Caco-2 (cell line): ENCODE measurements at regions not wholly inside any gene's neighbourhood (a gene's known extent, or its start where the extent isn't known, plus 50 kb on each side); places are given as distances from the start of the nearest gene placed in this dataset.

Experiments used
- BruUV-seq: library from RNA; stranded (reverse); fragments of 400-500 nt; replicated peaks from 2 replicates; lab custom pipeline; 2021; lab: Mats Ljungman, UMichigan
- CTCF ChIA-PET: fragments of 300-600 bp; sonication (Branson Sonifier 250); formaldehyde crosslinking; loops from one replicate; lab custom pipeline; 2022; ENCODE audit warnings: antibody characterized with exemption; lab: Charles Lee
- POLR2A ChIA-PET: fragments of 300-600 bp; sonication (Branson Sonifier 250); formaldehyde crosslinking; loops from one replicate; lab custom pipeline; 2022; ENCODE audit warnings: antibody characterized with exemption; lab: Charles Lee
- DNase-seq, 2 experiments: peaks; one replicate each; pipeline versions ENCODE4 v3.0.0 to v3.0.0-alpha.2; 2020 to 2022
- H3K27me3 ChIP-seq: replicated peaks from 2 replicates; pipeline ENCODE4 v1.6.0; 2011; ENCODE audit warnings: low read length; ENCODE audit not compliant: control insufficient read depth, insufficient read depth
- H3K36me3 ChIP-seq: 2 replicates; pipeline ENCODE4 v1.5.1; 2011; ENCODE audit warnings: low read length; ENCODE audit not compliant: control insufficient read depth, insufficient read depth
- H3K4me1 ChIP-seq: fragments of 250-450 bp; sonication (Bioruptor Pico); 2 replicates; pipeline ENCODE4 v1.5.1; 2020; ENCODE audit warnings: mild to moderate bottlenecking
- H3K4me3 ChIP-seq: 2 replicates; pipeline ENCODE4 v1.5.1; 2011; ENCODE audit warnings: low read depth, mild to moderate bottlenecking, control low read depth, low read length
- H3K9me3 ChIP-seq: fragments of 250-450 bp; sonication (Bioruptor Pico); 2 replicates; pipeline ENCODE4 v1.5.1; 2020; ENCODE audit warnings: mild to moderate bottlenecking, moderate library complexity
- H3K27ac Mint-ChIP-seq: one replicate; pipeline ENCODE4 v1.8.0; 2022; ENCODE audit warnings: mixed read lengths; ENCODE audit not compliant: unreplicated experiment
- H3K27me3 Mint-ChIP-seq: one replicate; pipeline ENCODE4 v1.8.0; 2022; ENCODE audit warnings: mixed read lengths; ENCODE audit not compliant: insufficient read depth, unreplicated experiment
- H3K36me3 Mint-ChIP-seq: one replicate; pipeline ENCODE4 v1.8.0; 2022; ENCODE audit warnings: mild to moderate bottlenecking, mixed read lengths; ENCODE audit not compliant: insufficient read depth, unreplicated experiment
- H3K4me1 Mint-ChIP-seq: one replicate; pipeline ENCODE4 v1.8.0; 2022; ENCODE audit warnings: low read depth, mixed read lengths; ENCODE audit not compliant: unreplicated experiment
- H3K4me3 Mint-ChIP-seq: one replicate; pipeline ENCODE4 v1.8.0; 2022; ENCODE audit warnings: mild to moderate bottlenecking, moderate library complexity, mixed read lengths; ENCODE audit not compliant: unreplicated experiment
- H3K9me3 Mint-ChIP-seq: one replicate; pipeline ENCODE4 v1.8.0; 2022; ENCODE audit warnings: mixed read lengths; ENCODE audit not compliant: unreplicated experiment
- intact Hi-C: fragments of 100-400 bp; cut with micrococcal nuclease; formaldehyde crosslinking; loops from one replicate; pipeline ENCODE4 v1.10.0; 2022; ENCODE audit not compliant: unreplicated experiment
- TF ChIP-seq, protein P1 (sequence below), 2 experiments: fragments of 200-600 bp in 1 of 2; IDR thresholded peaks; 1 replicate in 1 of 2; 2 replicates in 1 of 2; pipeline versions ENCODE4 v1.5.1 to v1.8.0; 2011 to 2022; ENCODE audit warnings: antibody characterized with exemption in 1 of 2, control low read depth in 1 of 2, inconsistent platforms in 1 of 2, low read depth in 1 of 2, low read length in 1 of 2, mild to moderate bottlenecking in 1 of 2, moderate library complexity in 1 of 2; ENCODE audit not compliant: insufficient read depth in 1 of 2, severe bottlenecking in 1 of 2, unreplicated experiment in 1 of 2

GRCh38 chr4:23667659-23668058 lies 222.2 kb downstream of the PPARGC1A start:
- Mint-ChIP-seq H3K36me3 (no peaks in the 10 kb centered on the region), H3K27ac (no peak overlapping the region), H3K27me3 (no peaks in the 10 kb centered on the region), H3K4me3 (no peak overlapping the region), H3K9me3 (peaks cover 10% of the 10 kb centered on the region), H3K4me1 (no peaks in the 10 kb centered on the region)
- TF ChIP-seq, protein P1, sequence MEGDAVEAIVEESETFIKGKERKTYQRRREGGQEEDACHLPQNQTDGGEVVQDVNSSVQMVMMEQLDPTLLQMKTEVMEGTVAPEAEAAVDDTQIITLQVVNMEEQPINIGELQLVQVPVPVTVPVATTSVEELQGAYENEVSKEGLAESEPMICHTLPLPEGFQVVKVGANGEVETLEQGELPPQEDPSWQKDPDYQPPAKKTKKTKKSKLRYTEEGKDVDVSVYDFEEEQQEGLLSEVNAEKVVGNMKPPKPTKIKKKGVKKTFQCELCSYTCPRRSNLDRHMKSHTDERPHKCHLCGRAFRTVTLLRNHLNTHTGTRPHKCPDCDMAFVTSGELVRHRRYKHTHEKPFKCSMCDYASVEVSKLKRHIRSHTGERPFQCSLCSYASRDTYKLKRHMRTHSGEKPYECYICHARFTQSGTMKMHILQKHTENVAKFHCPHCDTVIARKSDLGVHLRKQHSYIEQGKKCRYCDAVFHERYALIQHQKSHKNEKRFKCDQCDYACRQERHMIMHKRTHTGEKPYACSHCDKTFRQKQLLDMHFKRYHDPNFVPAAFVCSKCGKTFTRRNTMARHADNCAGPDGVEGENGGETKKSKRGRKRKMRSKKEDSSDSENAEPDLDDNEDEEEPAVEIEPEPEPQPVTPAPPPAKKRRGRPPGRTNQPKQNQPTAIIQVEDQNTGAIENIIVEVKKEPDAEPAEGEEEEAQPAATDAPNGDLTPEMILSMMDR (IDR thresholded peaks at IDR 0.05; ENCODE audit: insufficient read depth in 1 of 2, low read depth in 1 of 2, low read length in 1 of 2, severe bottlenecking in 1 of 2, unreplicated experiment in 1 of 2) = no peak
- Histone ChIP-seq H3K9me3 (no peaks in the 10 kb centered on the region), H3K4me3 (no peak overlapping the region), H3K27me3 (no peaks in the 10 kb centered on the region), H3K36me3 (no peaks in the 10 kb centered on the region), H3K4me1 (no peaks in the 10 kb centered on the region)
- intact Hi-C loops = no loop called here
- no peak for DNase-seq
- ChIA-PET CTCF (no interaction called here), POLR2A (interaction anchor here (0.6 kb wide), 1 partner anchor 17 kb away, joined by 3 read pairs; no protein-coding TSS in a partner anchor)
- BruUV-seq = no TSS peak

GRCh38 chr4:23660865-23661264 lies 229.0 kb downstream of the PPARGC1A start:
- Mint-ChIP-seq H3K9me3 (peaks cover 7% of the 10 kb centered on the region), H3K36me3 (no peaks in the 10 kb centered on the region), H3K4me3 (no peak overlapping the region), H3K4me1 (no peaks in the 10 kb centered on the region), H3K27ac (no peak overlapping the region), H3K27me3 (no peaks in the 10 kb centered on the region)
- Histone ChIP-seq H3K4me3 (no peak overlapping the region), H3K4me1 (no peaks in the 10 kb centered on the region), H3K9me3 (no peaks in the 10 kb centered on the region), H3K36me3 (no peaks in the 10 kb centered on the region), H3K27me3 (no peaks in the 10 kb centered on the region)
- ChIA-PET CTCF (interaction anchor here (0.6 kb wide), 1 partner anchor 106 kb away, joined by 4 read pairs; no protein-coding TSS in a partner anchor), POLR2A (no interaction called here)
- BruUV-seq = no TSS peak
- DNase-seq = no peak
- intact Hi-C loops = no loop called here
- TF ChIP-seq, protein P1 (IDR thresholded peaks at IDR 0.05; ENCODE audit: insufficient read depth in 1 of 2, low read depth in 1 of 2, low read length in 1 of 2, severe bottlenecking in 1 of 2, unreplicated experiment in 1 of 2) = no peak

- Histone ChIP-seq H3K4me1 (no peaks in the 10 kb centered on the region), H3K9me3 (no peaks in the 10 kb centered on the region), H3K36me3 (no peaks in the 10 kb centered on the region), H3K4me3 (no peak overlapping the region), H3K27me3 (no peaks in the 10 kb centered on the region)
- no peaks in the 10 kb centered on the region for H3K36me3 Mint-ChIP-seq
- CTCF ChIA-PET = no interaction called here
- DNase-seq = no peak
- no peak overlapping the region for H3K27ac Mint-ChIP-seq
- BruUV-seq = no TSS peak
- TF ChIP-seq, protein P1 (IDR thresholded peaks at IDR 0.05; ENCODE audit: insufficient read depth in 1 of 2, low read depth in 1 of 2, low read length in 1 of 2, severe bottlenecking in 1 of 2, unreplicated experiment in 1 of 2) = no peak
- POLR2A ChIA-PET = no interaction called here
- no peaks in the 10 kb centered on the region for H3K9me3 Mint-ChIP-seq
- H3K4me1 Mint-ChIP-seq = no peaks in the 10 kb centered on the region
- H3K27me3 Mint-ChIP-seq = no peaks in the 10 kb centered on the region
- intact Hi-C loops = no loop called here
- no peak overlapping the region for H3K4me3 Mint-ChIP-seq
Measured at GRCh38 chr4:23654791-23655190, 235.1 kb downstream of the PPARGC1A start.
